OCI-LY7 (cell line): ENCODE measurements at regions not wholly inside any gene's neighbourhood (a gene's known extent, or its start where the extent isn't known, plus 50 kb on each side); places are given as distances from the start of the nearest gene placed in this dataset.

Experiments used
- BruUV-seq: library from RNA; stranded (reverse); fragments of 400-500 nt; replicated peaks from 2 replicates; lab custom pipeline; 2021; lab: Mats Ljungman, UMichigan
- CTCF ChIA-PET: fragments of 300-600 bp; sonication (Branson Sonifier 250); formaldehyde crosslinking; loops from one replicate; lab custom pipeline; 2022; ENCODE audit warnings: antibody characterized with exemption; ENCODE audit not compliant: unreplicated experiment; lab: Charles Lee
- POLR2A ChIA-PET: fragments of 300-600 bp; sonication (Branson Sonifier 250); formaldehyde crosslinking; loops from one replicate; lab custom pipeline; 2022; ENCODE audit warnings: antibody characterized with exemption; lab: Charles Lee
- DNase-seq: peaks from one replicate; pipeline ENCODE4 v3.0.0-alpha.2; 2015; ENCODE audit warnings: low spot score
- H2AFZ ChIP-seq: fragments of 200-600 bp; sonication (generic), shearing (Covaris generic); 2 replicates; pipeline ENCODE4 v1.6.1; 2014; ENCODE audit warnings: mild to moderate bottlenecking, antibody characterized with exemption, low read length, moderate library complexity
- H3K27ac ChIP-seq: fragments of 200-600 bp; sonication (generic); 2 replicates; pipeline ENCODE4 v1.5.1; 2014; ENCODE audit warnings: mixed run types, low read depth, mild to moderate bottlenecking, moderate library complexity, low read length, inconsistent platforms; ENCODE audit not compliant: poor library complexity, severe bottlenecking
- H3K36me3 ChIP-seq: fragments of 200-600 bp; sonication (generic); 2 replicates; pipeline ENCODE4 v1.6.1; 2014; ENCODE audit warnings: mild to moderate bottlenecking, antibody characterized with exemption, low read length, moderate library complexity, mixed read lengths; ENCODE audit not compliant: insufficient read depth
- H3K4me1 ChIP-seq: fragments of 200-600 bp; sonication (generic); 2 replicates; pipeline ENCODE4 v1.5.1; 2014; ENCODE audit warnings: mild to moderate bottlenecking, low read length; ENCODE audit not compliant: insufficient read depth, poor library complexity, severe bottlenecking
- H3K4me2 ChIP-seq: fragments of 200-600 bp; sonication (generic); 2 replicates; pipeline ENCODE4 v1.6.1; 2014; ENCODE audit warnings: mild to moderate bottlenecking, low read length
- H3K4me3 ChIP-seq: fragments of 200-600 bp; sonication (generic); 2 replicates; pipeline ENCODE4 v1.5.1; 2014; ENCODE audit warnings: mild to moderate bottlenecking, low read depth, low read length; ENCODE audit not compliant: poor library complexity, severe bottlenecking
- H3K79me2 ChIP-seq: fragments of 200-600 bp; sonication (generic); 2 replicates; pipeline ENCODE4 v1.6.1; 2016; ENCODE audit warnings: low read depth, mild to moderate bottlenecking, low read length, moderate library complexity, mixed read lengths; ENCODE audit not compliant: insufficient read depth
- H3K9me2 ChIP-seq: fragments of 200-600 bp; sonication (generic); 2 replicates; pipeline ENCODE4 v1.6.1; 2016; ENCODE audit warnings: mild to moderate bottlenecking, low read length, mixed read lengths; ENCODE audit not compliant: insufficient read depth
- H3K9me3 ChIP-seq: fragments of 200-600 bp; sonication (generic); 2 replicates; pipeline ENCODE4 v1.6.1; 2014; ENCODE audit warnings: mild to moderate bottlenecking, mixed run types, low read length, mixed read lengths
- H4K20me1 ChIP-seq: fragments of 200-600 bp; sonication (generic); 2 replicates; pipeline ENCODE4 v1.6.1; 2014; ENCODE audit warnings: mild to moderate bottlenecking, antibody characterized with exemption, low read length, moderate library complexity, mixed read lengths; ENCODE audit not compliant: insufficient read depth
- CTCF ChIP-seq: fragments of 200-600 bp; sonication (generic); conservative IDR thresholded peaks from 2 replicates; pipeline ENCODE4 v1.5.1; 2014; ENCODE audit warnings: mild to moderate bottlenecking, antibody characterized with exemption, low read length, moderate library complexity, mixed read lengths
- EZH2phosphoT487 ChIP-seq: fragments of 200-600 bp; sonication (generic); IDR thresholded peaks from 2 replicates; pipeline ENCODE4 v1.6.1; 2018; ENCODE audit warnings: low read depth, borderline replicate concordance, mild to moderate bottlenecking, mixed run types, antibody characterized with exemption, low read length, moderate library complexity, mixed read lengths
- intact Hi-C: fragments of 100-400 bp; cut with micrococcal nuclease; formaldehyde crosslinking; loops from one replicate; pipeline ENCODE4 v1.10.0; 2022; ENCODE audit not compliant: unreplicated experiment

GRCh38 chr22:27135031-27135981 lies 477.9 kb downstream of the MIAT start:
- Histone ChIP-seq H3K9me2 (no peaks in the 10 kb centered on the region), H3K4me3 (no peak overlapping the region), H3K79me2 (no peaks in the 10 kb centered on the region), H3K27ac (no peak overlapping the region), H3K4me2 (no peak overlapping the region), H2AFZ (no peak overlapping the region), H3K9me3 (no peaks in the 10 kb centered on the region), H3K36me3 (no peaks in the 10 kb centered on the region), H3K4me1 (no peaks in the 10 kb centered on the region), H4K20me1 (no peaks in the 10 kb centered on the region)
- no peak for TF ChIP-seq EZH2phosphoT487
- no peak for TF ChIP-seq CTCF
- DNase-seq, result no peak
- CTCF ChIA-PET, result interaction anchor here (0.6 kb wide), 1 partner anchor 529 kb away, joined by 3 read pairs; no protein-coding TSS in a partner anchor
- no TSS peak for BruUV-seq
- intact Hi-C loops, result no loop called here
- POLR2A ChIA-PET, result no interaction called here

DNA sequence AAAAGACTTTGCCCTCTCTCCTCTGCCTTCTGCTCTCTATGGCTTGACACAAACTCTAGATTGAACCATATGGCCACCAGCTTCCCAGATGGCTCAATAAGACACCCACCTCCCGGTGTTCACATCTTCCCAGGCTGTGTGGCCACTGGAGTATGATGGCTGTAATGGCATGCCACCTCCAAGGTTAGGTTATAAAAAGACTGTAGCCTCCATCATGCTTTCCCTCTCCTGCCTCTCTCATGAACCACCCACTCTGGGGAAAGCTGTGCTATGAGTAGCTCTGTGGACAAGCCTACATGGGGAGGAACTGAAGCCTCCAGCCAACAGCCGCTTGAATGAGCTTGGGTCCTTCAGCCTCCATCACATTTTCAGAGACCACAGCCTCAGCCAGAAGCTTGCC lies 479.2 kb downstream of the MIAT start:
- Histone ChIP-seq H3K4me2 (no peak overlapping the region), H3K9me3 (no peaks in the 10 kb centered on the region), H3K9me2 (no peaks in the 10 kb centered on the region), H3K79me2 (no peaks in the 10 kb centered on the region), H3K4me1 (no peaks in the 10 kb centered on the region), H2AFZ (no peak overlapping the region), H3K27ac (no peak overlapping the region), H3K36me3 (no peaks in the 10 kb centered on the region), H4K20me1 (no peaks in the 10 kb centered on the region), H3K4me3 (no peak overlapping the region)
- no peak for DNase-seq
- ChIA-PET POLR2A (no interaction called here), CTCF (no interaction called here)
- no peak for TF ChIP-seq EZH2phosphoT487
- intact Hi-C loops, result no loop called here
- no TSS peak for BruUV-seq

DNA sequence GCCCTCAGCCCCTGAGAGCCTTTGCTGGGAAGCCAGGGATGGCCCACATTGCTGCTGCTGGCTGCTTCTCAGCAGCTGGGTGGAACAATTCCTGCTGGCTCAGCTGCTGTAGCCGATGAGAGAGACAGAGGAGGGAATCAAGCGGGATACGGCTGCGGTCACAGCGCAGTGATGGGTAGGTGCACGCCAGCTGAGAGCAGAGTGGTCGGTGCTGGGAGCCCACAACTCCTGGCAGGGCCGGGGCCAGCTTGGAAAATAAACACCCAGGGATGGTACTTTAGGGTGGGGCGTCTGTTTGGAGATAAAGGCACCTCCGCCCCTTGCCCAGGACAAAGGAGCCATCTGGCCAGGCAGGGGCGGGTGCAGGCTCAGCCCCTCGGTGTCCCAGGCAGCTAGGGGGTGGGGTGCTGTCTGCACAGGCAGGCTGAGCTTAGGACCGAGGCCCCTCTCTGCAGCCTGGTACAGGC lies 480.5 kb downstream of the MIAT start:
- Histone ChIP-seq H3K9me3 (no peaks in the 10 kb centered on the region), H3K4me2 (no peak overlapping the region), H2AFZ (no peak overlapping the region), H4K20me1 (no peaks in the 10 kb centered on the region), H3K79me2 (no peaks in the 10 kb centered on the region), H3K27ac (no peak overlapping the region), H3K4me1 (no peaks in the 10 kb centered on the region), H3K9me2 (no peaks in the 10 kb centered on the region), H3K36me3 (no peaks in the 10 kb centered on the region), H3K4me3 (no peak overlapping the region)
- ChIA-PET POLR2A (no interaction called here), CTCF (no interaction called here)
- no peak for TF ChIP-seq EZH2phosphoT487
- TF ChIP-seq CTCF, result no peak
- intact Hi-C loops, result no loop called here
- DNase-seq, result no peak
- BruUV-seq, result no TSS peak
